ENCODE measurements at regions not wholly inside any gene's neighbourhood (a gene's known extent, or its start where the extent isn't known, plus 50 kb on each side); places are given as distances from the start of the nearest gene placed in this dataset.

- Mint-ChIP-seq H3K27me3 (peaks cover 14% of the 10 kb centered on the region), H3K4me1 (no peaks in the 10 kb centered on the region), H3K9me3 (peaks cover 0 to 7% of the 10 kb centered on the region in 2 donors), H3K27ac (no peak overlapping the region), H3K4me3 (no peak overlapping the region)
- ATAC-seq = no peak
- DNase-seq = no peak
Measured at GRCh38 chr13:109602356-109602755, 184.0 kb downstream of the IRS2 start.

GRCh38 chr13:109599901-109600657 lies 186.3 kb downstream of the IRS2 start:
- Mint-ChIP-seq H3K9me3 (peaks cover 0 to 7% of the 10 kb centered on the region in 2 donors), H3K27me3 (peaks cover 14% of the 10 kb centered on the region), H3K4me3 (no peak overlapping the region), H3K4me1 (no peaks in the 10 kb centered on the region), H3K27ac (no peak overlapping the region)
- ATAC-seq (no peak), DNase-seq (no peak)

GRCh38 chr13:109595471-109595870 lies 190.9 kb downstream of the IRS2 start:
- DNase-seq = no peak

GRCh38 chr13:109593230-109593629 lies 193.2 kb downstream of the IRS2 start:
- ATAC-seq (no peak), DNase-seq (no peak)
- Mint-ChIP-seq H3K27me3 (peaks cover 18% of the 10 kb centered on the region), H3K9me3 (peaks cover 0 to 6% of the 10 kb centered on the region in 2 donors), H3K4me3 (no peak overlapping the region), H3K4me1 (no peaks in the 10 kb centered on the region), H3K27ac (peak overlapping the region in 1 of 2 donors; percentile 62)

More at GRCh38 chr13:109595471-109595870, 190.9 kb downstream of the IRS2 start:
- no peak for ATAC-seq
- Mint-ChIP-seq H3K4me3 (no peak overlapping the region), H3K27ac (no peak overlapping the region), H3K4me1 (no peaks in the 10 kb centered on the region), H3K27me3 (peaks cover 7% of the 10 kb centered on the region), H3K9me3 (peaks cover 0 to 6% of the 10 kb centered on the region in 2 donors)

GRCh38 chr13:109592770-109593169 lies 193.6 kb downstream of the IRS2 start:
- Mint-ChIP-seq H3K4me3 (no peak overlapping the region), H3K9me3 (peaks cover 0 to 6% of the 10 kb centered on the region in 2 donors), H3K27me3 (peaks cover 14% of the 10 kb centered on the region), H3K4me1 (no peaks in the 10 kb centered on the region), H3K27ac (peak overlapping the region in 1 of 2 donors; percentile 62)
- no peak for DNase-seq
- no peak for ATAC-seq

GRCh38 chr13:109587689-109588088 lies 198.7 kb downstream of the IRS2 start:
- no peak overlapping the region for H3K4me3 Mint-ChIP-seq
- H3K27me3 Mint-ChIP-seq = peaks cover 20% of the 10 kb centered on the region
- peaks cover 0 to 6% of the 10 kb centered on the region in 2 donors for H3K9me3 Mint-ChIP-seq
- ATAC-seq = no peak
- peak overlapping the region in 1 of 2 donors; percentile 28 for H3K27ac Mint-ChIP-seq
- no peak for DNase-seq
- H3K4me1 Mint-ChIP-seq = no peaks in the 10 kb centered on the region

GRCh38 chr13:109586509-109587346 lies 199.7 kb downstream of the IRS2 start:
- Mint-ChIP-seq H3K4me3 (no peak overlapping the region), H3K4me1 (no peaks in the 10 kb centered on the region), H3K9me3 (peaks cover 4 to 6% of the 10 kb centered on the region in 2 donors), H3K27ac (no peak overlapping the region), H3K27me3 (peaks cover 20% of the 10 kb centered on the region)
- DNase-seq (no peak), ATAC-seq (no peak)

GRCh38 chr13:109584844-109585361 lies 201.5 kb downstream of the IRS2 start:
- DNase-seq = no peak

GRCh38 chr13:109577191-109577700 lies 209.1 kb downstream of the IRS2 start:
- Mint-ChIP-seq H3K27ac (no peak overlapping the region), H3K9me3 (peaks cover under 1 to 6% of the 10 kb centered on the region in 2 donors), H3K4me3 (no peak overlapping the region), H3K27me3 (peaks cover 7% of the 10 kb centered on the region), H3K4me1 (no peaks in the 10 kb centered on the region)
- ATAC-seq (no peak), DNase-seq (no peak)

More at GRCh38 chr13:109584844-109585361, 201.5 kb downstream of the IRS2 start:
- no peak for ATAC-seq
- Mint-ChIP-seq H3K4me1 (no peaks in the 10 kb centered on the region), H3K9me3 (peaks cover 4 to 6% of the 10 kb centered on the region in 2 donors), H3K4me3 (no peak overlapping the region), H3K27ac (no peak overlapping the region), H3K27me3 (peaks cover 19% of the 10 kb centered on the region)

- DNase-seq = no peak
- ATAC-seq = no peak
- Mint-ChIP-seq H3K4me1 (no peaks in the 10 kb centered on the region), H3K27me3 (peaks cover 7% of the 10 kb centered on the region), H3K9me3 (peaks cover 0 to 2% of the 10 kb centered on the region in 2 donors), H3K4me3 (no peak overlapping the region), H3K27ac (no peak overlapping the region)
Measured at GRCh38 chr13:109576331-109576813, 210.0 kb downstream of the IRS2 start.

- DNase-seq (no peak), ATAC-seq (no peak)
- Mint-ChIP-seq H3K9me3 (no peaks in the 10 kb centered on the region), H3K4me1 (peaks cover 4% of the 10 kb centered on the region), H3K27me3 (peaks cover 7% of the 10 kb centered on the region), H3K27ac (no peak overlapping the region), H3K4me3 (no peak overlapping the region)
Measured at GRCh38 chr13:109575821-109576220, 210.6 kb downstream of the IRS2 start.

GRCh38 chr13:109572389-109572788 lies 214.0 kb downstream of the IRS2 start:
- Mint-ChIP-seq H3K4me1 (peaks cover 17% of the 10 kb centered on the region), H3K4me3 (no peak overlapping the region), H3K27ac (no peak overlapping the region), H3K9me3 (no peaks in the 10 kb centered on the region), H3K27me3 (peaks cover 7% of the 10 kb centered on the region)
- DNase-seq (no peak), ATAC-seq (no peak)

GRCh38 chr13:109569958-109570711 lies 216.2 kb downstream of the IRS2 start:
- Mint-ChIP-seq H3K27ac (peak overlapping the region; percentile 42 to 87), H3K4me3 (peak overlapping the region in 1 of 2 donors; percentile 40), H3K27me3 (no peaks in the 10 kb centered on the region), H3K9me3 (no peaks in the 10 kb centered on the region), H3K4me1 (peaks cover 17% of the 10 kb centered on the region)
- peak; percentile 24 to 46 for DNase-seq
- peak; percentile 96 for ATAC-seq

- ATAC-seq (no peak), DNase-seq (no peak)
- H3K9me3 Mint-ChIP-seq = no peaks in the 10 kb centered on the region
- no peak overlapping the region for H3K4me3 Mint-ChIP-seq
- peaks cover 17% of the 10 kb centered on the region for H3K4me1 Mint-ChIP-seq
- no peak overlapping the region for H3K27ac Mint-ChIP-seq
- no peaks in the 10 kb centered on the region for H3K27me3 Mint-ChIP-seq
Measured at GRCh38 chr13:109568339-109568818, 218.0 kb downstream of the IRS2 start.

GRCh38 chr13:109567315-109567714 lies 219.1 kb downstream of the IRS2 start:
- Mint-ChIP-seq H3K4me1 (peaks cover 17% of the 10 kb centered on the region), H3K27ac (no peak overlapping the region), H3K4me3 (no peak overlapping the region), H3K9me3 (no peaks in the 10 kb centered on the region), H3K27me3 (no peaks in the 10 kb centered on the region)
- DNase-seq (no peak), ATAC-seq (no peak)

Data from stimulated activated naive CD8-positive, alpha-beta T cell treated with anti-CD3 and anti-CD28 coated beads, Interleukin-15, amount 100 ng/mL, for 72 hours (primary cell).